Brain microvascular endothelial cell (primary cell): ENCODE measurements at regions not wholly inside any gene's neighbourhood (a gene's known extent, or its start where the extent isn't known, plus 50 kb on each side); places are given as distances from the start of the nearest gene placed in this dataset.

ENCODE experiments used
- DNase-seq: peaks from one replicate; pipeline ENCODE4 v3.0.0-alpha.2; 2020
- H3K27ac ChIP-seq: fragments of 250-450 bp; sonication (Bioruptor Pico); 2 replicates; pipeline ENCODE4 v1.5.1; 2020; ENCODE audit warnings: mild to moderate bottlenecking, moderate library complexity
- H3K27me3 ChIP-seq: fragments of 250-450 bp; sonication (Bioruptor Pico); replicated peaks from 2 replicates; pipeline ENCODE4 v1.5.1; 2020; ENCODE audit warnings: mild to moderate bottlenecking
- H3K36me3 ChIP-seq: fragments of 250-450 bp; sonication (Bioruptor Pico); replicated peaks from 2 replicates; pipeline ENCODE4 v1.5.1; 2020; ENCODE audit warnings: mild to moderate bottlenecking
- H3K4me3 ChIP-seq: 2 replicates; pipeline ENCODE4 v1.5.1; 2011; ENCODE audit warnings: low read depth, mild to moderate bottlenecking, control low read depth, low read length, moderate library complexity
- CTCF ChIP-seq: IDR thresholded peaks from 2 replicates; pipeline ENCODE4 v1.5.1; 2011; ENCODE audit warnings: low read depth, mild to moderate bottlenecking, moderate library complexity, low read length, control low read depth, inconsistent platforms; ENCODE audit errors: missing control alignments
- in situ Hi-C: cut with HindIII; loops from 2 replicates; pipeline ENCODE4 v1.10.0; 2017; ENCODE audit warnings: low sequenced_read_pairs, low pct_ligation_motif_present

- Histone ChIP-seq H3K36me3 (no peaks in the 10 kb centered on the region), H3K4me3 (no peak overlapping the region), H3K27me3 (no peaks in the 10 kb centered on the region), H3K27ac (no peak overlapping the region)
- in situ Hi-C loops: no loop called here
- DNase-seq: no peak
- TF ChIP-seq CTCF: no peak
Observed at GRCh38 chr3:187902041-187902471, 156.8 kb upstream of the BCL6 start.

- in situ Hi-C loops: no loop called here
- Histone ChIP-seq H3K4me3 (no peak overlapping the region), H3K36me3 (no peaks in the 10 kb centered on the region), H3K27ac (no peak overlapping the region), H3K27me3 (no peaks in the 10 kb centered on the region)
- no peak for DNase-seq
- TF ChIP-seq CTCF: no peak
Observed at GRCh38 chr3:187902936-187903335, 157.7 kb upstream of the BCL6 start.

- in situ Hi-C loops: no loop called here
- Histone ChIP-seq H3K27me3 (no peaks in the 10 kb centered on the region), H3K36me3 (no peaks in the 10 kb centered on the region), H3K4me3 (no peak overlapping the region), H3K27ac (no peak overlapping the region)
- TF ChIP-seq CTCF: no peak
- DNase-seq: no peak
Observed at GRCh38 chr3:187903697-187904096, 158.4 kb upstream of the BCL6 start.

GRCh38 chr3:187906416-187906815 lies 161.1 kb upstream of the BCL6 start:
- Histone ChIP-seq H3K27ac (no peak overlapping the region), H3K27me3 (no peaks in the 10 kb centered on the region), H3K36me3 (no peaks in the 10 kb centered on the region), H3K4me3 (no peak overlapping the region)
- in situ Hi-C loops: no loop called here
- no peak for TF ChIP-seq CTCF
- DNase-seq: no peak

- H3K4me3 ChIP-seq: no peak overlapping the region
- in situ Hi-C loops: no loop called here
- no peak overlapping the region for H3K27ac ChIP-seq
- DNase-seq: no peak
- no peaks in the 10 kb centered on the region for H3K27me3 ChIP-seq
- no peak for TF ChIP-seq CTCF
- no peaks in the 10 kb centered on the region for H3K36me3 ChIP-seq
Observed at GRCh38 chr3:187906920-187907319, 161.7 kb upstream of the BCL6 start.

- no peak for DNase-seq
- Histone ChIP-seq H3K27ac (no peak overlapping the region), H3K4me3 (no peak overlapping the region), H3K36me3 (no peaks in the 10 kb centered on the region), H3K27me3 (no peaks in the 10 kb centered on the region)
- TF ChIP-seq CTCF: no peak
- in situ Hi-C loops: no loop called here
Observed at GRCh38 chr3:187909866-187910265, 164.6 kb upstream of the BCL6 start.
